Ovary (tissue), 3 donors: ENCODE measurements at regions not wholly inside any gene's neighbourhood (a gene's known extent, or its start where the extent isn't known, plus 50 kb on each side); places are given as distances from the start of the nearest gene placed in this dataset.

Experiments used
- CTCF ChIP-seq, 3 donors: fragments of 450-650 bp in 2 of 3; fragments of 200-600 bp in 1 of 3; IDR thresholded peaks; one replicate each; pipeline versions ENCODE4 v1.5.1 to v1.8.0; 2016 to 2022; ENCODE audit warnings: antibody characterized with exemption in 3 of 3, mild to moderate bottlenecking in 1 of 3
- EP300 ChIP-seq: sonication (generic); formaldehyde crosslinking; IDR thresholded peaks from one replicate; pipeline ENCODE4 v1.6.1; 2017; ENCODE audit warnings: antibody characterized with exemption
- POLR2A ChIP-seq: fragments of 450-650 bp; IDR thresholded peaks from one replicate; pipeline ENCODE4 v1.6.1; 2017; ENCODE audit warnings: antibody characterized with exemption, mild to moderate bottlenecking, moderate library complexity
- donor health status: DM: no; HTN: no; CAD: no.

- TF ChIP-seq CTCF (IDR thresholded peaks at IDR 0.05) (no peak), POLR2A (no peak), EP300 (no peak)
Measured at GRCh38 chr10:90229486-90229885, 528.1 kb downstream of the KIF20B start.
